ENCODE measurements at regions not wholly inside any gene's neighbourhood (a gene's known extent, or its start where the extent isn't known, plus 50 kb on each side); places are given as distances from the start of the nearest gene placed in this dataset.

- Mint-ChIP-seq H3K27ac (ENCODE audit: unreplicated experiment) (no peak overlapping the region), H3K9me3 (ENCODE audit: unreplicated experiment) (no peaks in the 10 kb centered on the region), H3K4me3 (ENCODE audit: unreplicated experiment) (no peak overlapping the region), H3K27me3 (ENCODE audit: unreplicated experiment) (no peaks in the 10 kb centered on the region), H3K36me3 (ENCODE audit: low read depth, unreplicated experiment) (no peaks in the 10 kb centered on the region), H3K4me1 (ENCODE audit: unreplicated experiment) (peaks cover 4% of the 10 kb centered on the region)
- TF ChIP-seq CTCF (IDR thresholded peaks at IDR 0.05; ENCODE audit: unreplicated experiment) = no peak
- DNase-seq (ENCODE audit: low spot score) = no peak
Measured at GRCh38 chr4:177945268-177945667, 503.0 kb upstream of the AGA start.

- Mint-ChIP-seq H3K27ac (ENCODE audit: unreplicated experiment) (no peak overlapping the region), H3K4me1 (ENCODE audit: unreplicated experiment) (peaks cover 4% of the 10 kb centered on the region), H3K9me3 (ENCODE audit: unreplicated experiment) (no peaks in the 10 kb centered on the region), H3K36me3 (ENCODE audit: low read depth, unreplicated experiment) (no peaks in the 10 kb centered on the region), H3K4me3 (ENCODE audit: unreplicated experiment) (no peak overlapping the region), H3K27me3 (ENCODE audit: unreplicated experiment) (no peaks in the 10 kb centered on the region)
- TF ChIP-seq CTCF (IDR thresholded peaks at IDR 0.05; ENCODE audit: unreplicated experiment) = no peak
- DNase-seq (ENCODE audit: low spot score) = no peak
Measured at GRCh38 chr4:177947607-177948006, 505.4 kb upstream of the AGA start.

- no peak for TF ChIP-seq CTCF (IDR thresholded peaks at IDR 0.05; ENCODE audit: unreplicated experiment)
- H3K27ac Mint-ChIP-seq (ENCODE audit: unreplicated experiment) = no peak overlapping the region
- no peaks in the 10 kb centered on the region for H3K27me3 Mint-ChIP-seq (ENCODE audit: unreplicated experiment)
- no peak overlapping the region for H3K4me3 Mint-ChIP-seq (ENCODE audit: unreplicated experiment)
- no peaks in the 10 kb centered on the region for H3K36me3 Mint-ChIP-seq (ENCODE audit: low read depth, unreplicated experiment)
- no peaks in the 10 kb centered on the region for H3K9me3 Mint-ChIP-seq (ENCODE audit: unreplicated experiment)
- DNase-seq (ENCODE audit: low spot score) = no peak
- H3K4me1 Mint-ChIP-seq (ENCODE audit: unreplicated experiment) = peaks cover 4% of the 10 kb centered on the region
Measured at GRCh38 chr4:177948853-177949252, 506.6 kb upstream of the AGA start.

GRCh38 chr4:177951026-177951425, 508.8 kb upstream of the AGA start:
- H3K9me3 Mint-ChIP-seq (ENCODE audit: unreplicated experiment) = no peaks in the 10 kb centered on the region
- no peak for TF ChIP-seq CTCF (IDR thresholded peaks at IDR 0.05; ENCODE audit: unreplicated experiment)
- H3K4me1 Mint-ChIP-seq (ENCODE audit: unreplicated experiment) = peaks cover 4% of the 10 kb centered on the region
- H3K27ac Mint-ChIP-seq (ENCODE audit: unreplicated experiment) = no peak overlapping the region
- DNase-seq (ENCODE audit: low spot score) = no peak
- no peak overlapping the region for H3K4me3 Mint-ChIP-seq (ENCODE audit: unreplicated experiment)
- no peaks in the 10 kb centered on the region for H3K27me3 Mint-ChIP-seq (ENCODE audit: unreplicated experiment)
- no peaks in the 10 kb centered on the region for H3K36me3 Mint-ChIP-seq (ENCODE audit: low read depth, unreplicated experiment)

- TF ChIP-seq CTCF (IDR thresholded peaks at IDR 0.05; ENCODE audit: unreplicated experiment) = no peak
- H3K36me3 Mint-ChIP-seq (ENCODE audit: low read depth, unreplicated experiment) = no peaks in the 10 kb centered on the region
- H3K4me3 Mint-ChIP-seq (ENCODE audit: unreplicated experiment) = no peak overlapping the region
- no peak for DNase-seq (ENCODE audit: low spot score)
- H3K27me3 Mint-ChIP-seq (ENCODE audit: unreplicated experiment) = no peaks in the 10 kb centered on the region
- H3K4me1 Mint-ChIP-seq (ENCODE audit: unreplicated experiment) = peaks cover 4% of the 10 kb centered on the region
- no peak overlapping the region for H3K27ac Mint-ChIP-seq (ENCODE audit: unreplicated experiment)
- H3K9me3 Mint-ChIP-seq (ENCODE audit: unreplicated experiment) = no peaks in the 10 kb centered on the region
Measured at GRCh38 chr4:177952723-177953122, 510.5 kb upstream of the AGA start.

Measured in endothelial cell (in vitro differentiated cells).